ENCODE measurements at regions not wholly inside any gene's neighbourhood (a gene's known extent, or its start where the extent isn't known, plus 50 kb on each side); places are given as distances from the start of the nearest gene placed in this dataset.

DNA sequence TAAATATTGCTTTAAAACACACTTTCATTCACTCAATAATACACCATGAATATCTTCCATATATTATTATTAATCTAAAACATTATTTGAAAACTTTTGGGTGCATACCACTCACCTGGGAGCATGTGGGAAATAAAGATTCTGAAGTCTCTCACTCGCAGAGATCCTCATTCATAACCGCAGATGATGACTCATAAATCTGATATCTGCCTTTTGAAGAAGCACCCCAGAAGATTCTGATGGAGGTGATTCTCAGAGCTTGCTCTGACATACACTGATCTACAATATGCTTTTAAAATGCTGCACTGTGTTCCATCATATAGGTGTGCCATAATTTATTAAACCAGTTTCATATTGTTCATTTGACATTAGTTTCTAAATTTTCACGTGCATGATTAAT is 135.0 kb upstream of the SGK1 start:
- no peak for DNase-seq (ENCODE audit: extremely low read depth, low read depth)
- TF ChIP-seq, protein P1, sequence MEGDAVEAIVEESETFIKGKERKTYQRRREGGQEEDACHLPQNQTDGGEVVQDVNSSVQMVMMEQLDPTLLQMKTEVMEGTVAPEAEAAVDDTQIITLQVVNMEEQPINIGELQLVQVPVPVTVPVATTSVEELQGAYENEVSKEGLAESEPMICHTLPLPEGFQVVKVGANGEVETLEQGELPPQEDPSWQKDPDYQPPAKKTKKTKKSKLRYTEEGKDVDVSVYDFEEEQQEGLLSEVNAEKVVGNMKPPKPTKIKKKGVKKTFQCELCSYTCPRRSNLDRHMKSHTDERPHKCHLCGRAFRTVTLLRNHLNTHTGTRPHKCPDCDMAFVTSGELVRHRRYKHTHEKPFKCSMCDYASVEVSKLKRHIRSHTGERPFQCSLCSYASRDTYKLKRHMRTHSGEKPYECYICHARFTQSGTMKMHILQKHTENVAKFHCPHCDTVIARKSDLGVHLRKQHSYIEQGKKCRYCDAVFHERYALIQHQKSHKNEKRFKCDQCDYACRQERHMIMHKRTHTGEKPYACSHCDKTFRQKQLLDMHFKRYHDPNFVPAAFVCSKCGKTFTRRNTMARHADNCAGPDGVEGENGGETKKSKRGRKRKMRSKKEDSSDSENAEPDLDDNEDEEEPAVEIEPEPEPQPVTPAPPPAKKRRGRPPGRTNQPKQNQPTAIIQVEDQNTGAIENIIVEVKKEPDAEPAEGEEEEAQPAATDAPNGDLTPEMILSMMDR (IDR thresholded peaks at IDR 0.05; ENCODE audit: low read depth, low read length): no peak

DNA sequence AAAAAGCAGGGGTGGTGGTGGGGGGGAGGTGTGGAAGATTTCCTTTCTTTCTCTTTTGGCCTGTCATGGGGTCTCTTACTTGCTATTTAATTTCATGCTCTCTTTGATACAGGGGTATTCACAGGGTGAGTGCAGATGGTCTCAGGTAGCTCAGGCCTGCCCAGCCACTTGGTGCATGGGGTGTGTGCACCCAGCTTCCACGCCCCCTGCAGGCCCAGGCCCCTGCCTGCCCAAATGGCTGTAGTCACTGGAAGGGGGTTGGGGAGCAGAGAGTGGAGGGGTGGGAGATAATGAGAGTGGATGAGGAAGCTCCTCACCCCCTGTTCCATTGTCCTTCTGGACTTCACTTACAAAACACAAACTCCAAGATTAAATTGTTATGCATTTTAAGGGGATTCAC is 133.6 kb upstream of the SGK1 start:
- TF ChIP-seq, protein P1 (IDR thresholded peaks at IDR 0.05; ENCODE audit: low read depth, low read length): no peak
- no peak for DNase-seq (ENCODE audit: extremely low read depth, low read depth)

DNA sequence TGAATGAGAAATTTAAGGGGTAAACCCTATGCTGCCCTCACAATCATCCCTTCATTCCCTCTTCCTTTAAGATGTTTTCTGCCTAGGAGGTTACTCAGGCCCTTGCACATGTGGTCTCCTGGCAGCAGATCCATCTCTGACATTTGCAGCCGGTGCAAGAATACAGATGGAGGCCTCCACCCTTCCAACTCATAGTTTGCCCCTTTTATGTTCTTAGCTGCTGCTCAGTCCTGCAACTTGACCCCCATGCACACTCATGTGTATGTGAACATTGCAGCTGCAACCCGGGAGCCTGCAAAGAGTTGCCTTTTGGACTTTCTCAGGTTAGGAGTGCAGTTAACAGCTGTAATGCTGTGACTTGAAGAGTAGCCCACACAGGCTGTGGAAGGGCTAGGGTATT is 131.9 kb upstream of the SGK1 start:
- DNase-seq (ENCODE audit: extremely low read depth, low read depth): no peak
- TF ChIP-seq, protein P1 (IDR thresholded peaks at IDR 0.05; ENCODE audit: low read depth, low read length): no peak

DNA sequence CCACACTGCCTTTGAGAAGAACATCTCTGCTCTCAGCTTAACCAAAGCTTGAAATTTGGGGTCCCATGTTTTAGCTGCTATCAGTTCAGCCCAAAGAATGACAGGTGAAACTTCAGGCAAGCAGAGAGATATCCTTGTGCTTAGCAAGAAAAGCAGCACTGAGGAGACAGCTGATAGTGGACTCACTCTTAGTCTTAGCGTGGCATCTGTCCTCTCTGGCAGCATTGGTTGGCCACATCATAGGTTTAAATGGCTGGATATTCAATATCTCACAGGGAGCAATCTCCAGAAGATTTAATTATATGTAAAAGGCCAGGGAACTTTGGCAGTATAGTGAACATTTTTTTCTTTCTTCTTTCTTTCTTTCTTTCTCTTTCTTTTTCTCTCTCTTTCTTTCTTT is 131.1 kb upstream of the SGK1 start:
- no peak for DNase-seq (ENCODE audit: extremely low read depth, low read depth)

DNA sequence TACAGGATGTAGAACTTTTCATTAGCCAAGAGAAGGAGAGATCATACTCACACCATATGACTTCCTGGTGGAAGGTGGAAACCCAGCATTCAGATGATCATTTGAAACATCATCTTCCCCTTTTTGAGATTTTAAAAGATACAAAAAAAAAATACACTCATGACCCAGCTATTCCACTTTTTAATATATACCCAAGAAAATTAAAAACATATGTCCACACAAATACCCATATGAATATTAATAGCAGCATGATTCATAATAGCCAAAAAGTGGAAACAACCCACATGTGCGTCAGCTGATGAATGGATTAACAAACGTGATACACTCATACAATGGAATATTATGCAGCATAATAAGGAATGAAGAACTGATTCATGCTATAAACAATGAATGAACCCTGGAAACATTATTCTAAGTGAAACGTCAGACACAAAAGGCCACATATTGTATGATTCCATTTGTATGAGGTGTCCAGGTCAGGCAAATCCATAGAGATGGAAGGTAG is 130.0 kb upstream of the SGK1 start:
- TF ChIP-seq, protein P1 (IDR thresholded peaks at IDR 0.05; ENCODE audit: low read depth, low read length): no peak
- peak; percentile 78 for DNase-seq (ENCODE audit: extremely low read depth, low read depth)

More for the DNA sequence above, 131.1 kb upstream of the SGK1 start:
- TF ChIP-seq, protein P1 (IDR thresholded peaks at IDR 0.05; ENCODE audit: low read depth, low read length): no peak

DNA sequence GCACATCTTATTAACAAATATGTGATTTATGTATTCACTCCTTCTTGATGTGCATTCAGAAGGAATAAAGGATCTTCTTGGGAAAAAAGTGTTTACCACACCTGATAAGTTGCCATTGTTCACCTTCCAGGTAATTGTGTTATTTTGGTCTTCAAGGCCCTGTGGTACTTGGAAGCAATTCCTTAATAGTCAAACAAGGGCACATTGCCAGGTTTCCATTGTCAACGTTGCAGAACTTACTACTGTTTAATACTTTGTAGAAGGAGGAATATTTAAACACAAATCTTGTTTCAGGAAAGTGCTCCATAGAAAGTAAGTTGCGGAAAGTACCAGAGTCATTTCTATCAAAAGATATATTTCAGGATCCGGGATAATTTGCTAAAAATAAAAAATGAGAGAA is 129.5 kb upstream of the SGK1 start:
- no peak for DNase-seq (ENCODE audit: extremely low read depth, low read depth)
- TF ChIP-seq, protein P1 (IDR thresholded peaks at IDR 0.05; ENCODE audit: low read depth, low read length): no peak

DNA sequence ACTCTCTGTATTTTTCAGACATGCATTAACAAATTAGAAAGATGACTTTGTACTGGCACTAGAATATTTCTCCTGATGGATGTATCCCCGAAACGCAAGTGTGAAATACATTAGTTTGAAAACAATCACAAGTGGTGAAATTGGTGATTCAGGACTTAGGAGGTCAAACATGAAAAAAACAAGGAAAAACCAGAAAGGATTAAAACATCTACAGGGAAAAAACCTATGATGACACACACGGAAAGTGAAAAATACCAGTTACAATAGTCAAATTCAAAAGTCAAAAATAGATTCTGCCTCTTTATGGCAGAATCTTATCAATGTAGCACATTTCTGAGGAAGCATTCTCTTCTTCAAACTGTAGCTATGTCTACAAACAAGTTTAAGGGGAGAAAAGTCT is 129.0 kb upstream of the SGK1 start:
- TF ChIP-seq, protein P1 (IDR thresholded peaks at IDR 0.05; ENCODE audit: low read depth, low read length): no peak
- no peak for DNase-seq (ENCODE audit: extremely low read depth, low read depth)

All from AG09319 (cell line).